ENCODE measurements at regions not wholly inside any gene's neighbourhood (a gene's known extent, or its start where the extent isn't known, plus 50 kb on each side); places are given as distances from the start of the nearest gene placed in this dataset.
A peak's percentile ranks its signal among the peaks of the same experiment; 100 is the strongest.

- DNase-seq (ENCODE audit: extremely low read depth in 1 of 4, low spot score in 3 of 4) = peak in 2 of 4 experiments; percentile 10 to 26
- H3K4me1 ChIP-seq (replicated peaks in 1 of 2; ENCODE audit: control insufficient read depth in 2 of 2, insufficient read depth in 2 of 2, low read length in 2 of 2) = peaks cover 0 to 3% of the 10 kb centered on the region in 2 experiments; a peak in 1 of 5 replicates
- H3K4me3 ChIP-seq = no peak overlapping the region
- CTCF ChIA-PET (ENCODE audit: low intra/inter-chr PET ratio) = no interaction called here
- no peak for FAIRE-seq
- ATAC-seq = no peak
- in situ Hi-C loops (cut with MboI) = no loop called here
- no peak overlapping the region for H3K4me2 ChIP-seq (ENCODE audit: insufficient read depth, low read length)
- H3K79me2 ChIP-seq (ENCODE audit: control insufficient read depth, insufficient read depth, low read length) = no peaks in the 10 kb centered on the region
- TF ChIP-seq DNMT1 (IDR thresholded peaks at IDR 0.05) (no peak), CCNT2 (IDR thresholded peaks at IDR 0.05; ENCODE audit: borderline replicate concordance, extremely low read depth, insufficient read length, low read depth, low read length) (no peak), HLTF (IDR thresholded peaks at IDR 0.05) (no peak), HINFP (tag; conservative IDR thresholded peaks at IDR 0.05; ENCODE audit: low read depth) (no peak), ZNF184 (CRISPR knock-in tag; IDR thresholded peaks at IDR 0.05) (0 out of 2 replicates have a peak, but pooled peaks have one; percentile 45), ZNF668 (CRISPR knock-in tag; IDR thresholded peaks at IDR 0.05) (no peak), RAD21 (CRISPR knock-in tag; conservative IDR thresholded peaks at IDR 0.05 in 1 of 2, IDR thresholded peaks at IDR 0.05 in 1 of 2) (peak; percentile 6 to 21; a peak in 1 of 4 replicates)
- TF ChIP-seq, protein P1, sequence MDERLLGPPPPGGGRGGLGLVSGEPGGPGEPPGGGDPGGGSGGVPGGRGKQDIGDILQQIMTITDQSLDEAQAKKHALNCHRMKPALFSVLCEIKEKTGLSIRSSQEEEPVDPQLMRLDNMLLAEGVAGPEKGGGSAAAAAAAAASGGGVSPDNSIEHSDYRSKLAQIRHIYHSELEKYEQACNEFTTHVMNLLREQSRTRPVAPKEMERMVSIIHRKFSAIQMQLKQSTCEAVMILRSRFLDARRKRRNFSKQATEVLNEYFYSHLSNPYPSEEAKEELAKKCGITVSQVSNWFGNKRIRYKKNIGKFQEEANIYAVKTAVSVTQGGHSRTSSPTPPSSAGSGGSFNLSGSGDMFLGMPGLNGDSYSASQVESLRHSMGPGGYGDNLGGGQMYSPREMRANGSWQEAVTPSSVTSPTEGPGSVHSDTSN (CRISPR knock-in tag; IDR thresholded peaks at IDR 0.05; ENCODE audit: low read depth) = no peak
- TF ChIP-seq, protein P1 (tag; conservative IDR thresholded peaks at IDR 0.05; ENCODE audit: low read depth) = no peak
- 1% methylated on average over 3 of the region's 3 CpGs for WGBS (ENCODE audit: insufficient coverage, low coverage, missing lambda C conversion rate)
- no peaks in the 10 kb centered on the region for H3K36me3 ChIP-seq (ENCODE audit: control insufficient read depth, insufficient read depth, low read length)
- intact Hi-C loops (cut with micrococcal nuclease) = no loop called here
- no peaks in the 10 kb centered on the region for H3K9me1 ChIP-seq (ENCODE audit: control insufficient read depth, insufficient read depth, low read length)
- H3K9ac ChIP-seq (ENCODE audit: insufficient read depth in 1 of 2, low read depth in 2 of 2, low read length in 2 of 2) = no peak overlapping the region
- no peaks in the 10 kb centered on the region for H3K27me3 ChIP-seq (ENCODE audit: control insufficient read depth in 2 of 2, insufficient read depth in 2 of 2, low read length in 2 of 2)
- no peaks in the 10 kb centered on the region for H4K20me1 ChIP-seq (replicated peaks; ENCODE audit: control insufficient read depth, insufficient read depth, low read length)
- no peak overlapping the region for H2AFZ ChIP-seq (ENCODE audit: low read depth, low read length)
- no TSS peak for BruUV-seq (replicated peaks)
- H3K9me3 ChIP-seq (replicated peaks; ENCODE audit: control insufficient read depth, insufficient read depth, low read depth, low read length) = no peaks in the 10 kb centered on the region
- POLR2A ChIA-PET = no interaction called here
- H3K27ac ChIP-seq (ENCODE audit: extremely low read depth, low read depth, low read length) = no peak overlapping the region
These were observed 491.7 kb downstream of the CCSER2 start for GRCh38 chr10:84820120-84820519.

Measured in K562 (cell line).